ENCODE measurements at regions not wholly inside any gene's neighbourhood (a gene's known extent, or its start where the extent isn't known, plus 50 kb on each side); places are given as distances from the start of the nearest gene placed in this dataset.
"Not testable (repeated sequence)": the region's sequence is repeated elsewhere in the genome, so short reads cannot be mapped to it uniquely, and the experiment has no call there.

- H3K36me3 ChIP-seq (ENCODE audit: control insufficient read depth in 2 of 3, insufficient read depth in 3 of 3, low read length in 3 of 3); intact Hi-C loops (cut with micrococcal nuclease); POLR2A ChIA-PET; H3K4me1 ChIP-seq (ENCODE audit: control insufficient read depth in 2 of 2, insufficient read depth in 2 of 2, low read length in 2 of 2); H3K36me3 Mint-ChIP-seq; H3K27ac Mint-ChIP-seq; H3K27ac ChIP-seq (ENCODE audit: low read depth, low read length); CTCF ChIA-PET; H3K27me3 ChIP-seq (ENCODE audit: control insufficient read depth in 2 of 2, insufficient read depth in 2 of 2, low read length in 2 of 2); H3K9me3 Mint-ChIP-seq; DNase-seq; H3K9me3 ChIP-seq (ENCODE audit: control insufficient read depth in 2 of 3, low read length in 3 of 3); H3K4me3 Mint-ChIP-seq; H3K4me3 ChIP-seq (ENCODE audit: low read length); ATAC-seq: not testable (repeated sequence)
- H3K27me3 Mint-ChIP-seq: peaks cover 0 to 21% (median 8%) of the 10 kb centered on the region in 5 donors
- H3K4me1 Mint-ChIP-seq: peaks cover 6 to 15% (median 11%) of the 10 kb centered on the region in 7 donors
Observed at GRCh38 chr1:121010141-121010540, 120.6 kb downstream of the PPIAL4A start.

- H3K27ac ChIP-seq (ENCODE audit: low read depth, low read length); H3K36me3 Mint-ChIP-seq; H3K9me3 Mint-ChIP-seq; POLR2A ChIA-PET; H3K4me1 ChIP-seq (ENCODE audit: control insufficient read depth in 2 of 2, insufficient read depth in 2 of 2, low read length in 2 of 2); intact Hi-C loops (cut with micrococcal nuclease); DNase-seq; H3K27ac Mint-ChIP-seq; H3K4me3 Mint-ChIP-seq; H3K9me3 ChIP-seq (ENCODE audit: control insufficient read depth in 2 of 3, low read length in 3 of 3); ATAC-seq; H3K27me3 ChIP-seq (ENCODE audit: control insufficient read depth in 2 of 2, insufficient read depth in 2 of 2, low read length in 2 of 2); H3K36me3 ChIP-seq (ENCODE audit: control insufficient read depth in 2 of 3, insufficient read depth in 3 of 3, low read length in 3 of 3); CTCF ChIA-PET; H3K4me3 ChIP-seq (ENCODE audit: low read length): not testable (repeated sequence)
- Mint-ChIP-seq H3K27me3 (peaks cover 0 to 15% (median 0%) of the 10 kb centered on the region in 5 donors), H3K4me1 (peaks cover under 1 to 12% (median 8%) of the 10 kb centered on the region in 7 donors)
Observed at GRCh38 chr1:121013181-121013580, 123.6 kb downstream of the PPIAL4A start.

GRCh38 chr1:121016182-121017028 is 126.8 kb downstream of the PPIAL4A start:
- peak; percentile 16 for ATAC-seq
- H3K27me3 ChIP-seq (ENCODE audit: control insufficient read depth in 2 of 2, insufficient read depth in 2 of 2, low read length in 2 of 2); H3K4me1 ChIP-seq (ENCODE audit: control insufficient read depth in 2 of 2, insufficient read depth in 2 of 2, low read length in 2 of 2); H3K4me3 ChIP-seq (ENCODE audit: low read length); H3K9me3 Mint-ChIP-seq; H3K36me3 ChIP-seq (ENCODE audit: control insufficient read depth in 2 of 3, insufficient read depth in 3 of 3, low read length in 3 of 3); H3K4me1 Mint-ChIP-seq; intact Hi-C loops (cut with micrococcal nuclease); H3K27ac ChIP-seq (ENCODE audit: low read depth, low read length); H3K36me3 Mint-ChIP-seq; H3K9me3 ChIP-seq (ENCODE audit: control insufficient read depth in 2 of 3, low read length in 3 of 3); H3K27me3 Mint-ChIP-seq; H3K4me3 Mint-ChIP-seq; CTCF ChIA-PET; POLR2A ChIA-PET: not testable (repeated sequence)
- peak overlapping the region in 5 of 9 donors; percentile 23 to 63 (median 43) for H3K27ac Mint-ChIP-seq
- DNase-seq: peak in 4 of 9 donors; percentile 22 to 49 (median 26)

- H3K4me1 Mint-ChIP-seq; H3K36me3 ChIP-seq (ENCODE audit: control insufficient read depth in 2 of 3, insufficient read depth in 3 of 3, low read length in 3 of 3); DNase-seq; H3K27me3 ChIP-seq (ENCODE audit: control insufficient read depth in 2 of 2, insufficient read depth in 2 of 2, low read length in 2 of 2); H3K36me3 Mint-ChIP-seq; H3K9me3 ChIP-seq (ENCODE audit: control insufficient read depth in 2 of 3, low read length in 3 of 3); H3K27ac Mint-ChIP-seq; CTCF ChIA-PET; H3K9me3 Mint-ChIP-seq; H3K27ac ChIP-seq (ENCODE audit: low read depth, low read length); H3K4me1 ChIP-seq (ENCODE audit: control insufficient read depth in 2 of 2, insufficient read depth in 2 of 2, low read length in 2 of 2); H3K4me3 Mint-ChIP-seq; POLR2A ChIA-PET; H3K27me3 Mint-ChIP-seq; intact Hi-C loops (cut with micrococcal nuclease); H3K4me3 ChIP-seq (ENCODE audit: low read length): not testable (repeated sequence)
- ATAC-seq: peak; percentile 52
Observed at GRCh38 chr1:121019715-121020349, 130.3 kb downstream of the PPIAL4A start.

- intact Hi-C loops (cut with micrococcal nuclease); H3K27me3 ChIP-seq (ENCODE audit: control insufficient read depth in 2 of 2, insufficient read depth in 2 of 2, low read length in 2 of 2); ATAC-seq; H3K36me3 Mint-ChIP-seq; POLR2A ChIA-PET; H3K9me3 ChIP-seq (ENCODE audit: control insufficient read depth in 2 of 3, low read length in 3 of 3); H3K27ac ChIP-seq (ENCODE audit: low read depth, low read length); H3K27me3 Mint-ChIP-seq; CTCF ChIA-PET; H3K4me3 ChIP-seq (ENCODE audit: low read length); H3K4me1 Mint-ChIP-seq; H3K36me3 ChIP-seq (ENCODE audit: control insufficient read depth in 2 of 3, insufficient read depth in 3 of 3, low read length in 3 of 3); H3K9me3 Mint-ChIP-seq; H3K4me1 ChIP-seq (ENCODE audit: control insufficient read depth in 2 of 2, insufficient read depth in 2 of 2, low read length in 2 of 2): not testable (repeated sequence)
- peak in 7 of 9 donors; percentile 18 to 68 (median 42) for DNase-seq
- peak overlapping the region in 4 of 9 donors; percentile 41 to 84 (median 73) for H3K27ac Mint-ChIP-seq
- H3K4me3 Mint-ChIP-seq: peak overlapping the region in 5 of 10 donors; percentile 39 to 70 (median 60)
Observed at GRCh38 chr1:121020350-121021236, 131.0 kb downstream of the PPIAL4A start.

GRCh38 chr1:121021716-121022115 is 132.1 kb downstream of the PPIAL4A start:
- H3K36me3 ChIP-seq (ENCODE audit: control insufficient read depth in 2 of 3, insufficient read depth in 3 of 3, low read length in 3 of 3); POLR2A ChIA-PET; H3K4me3 ChIP-seq (ENCODE audit: low read length); H3K27ac ChIP-seq (ENCODE audit: low read depth, low read length); CTCF ChIA-PET; H3K4me1 ChIP-seq (ENCODE audit: control insufficient read depth in 2 of 2, insufficient read depth in 2 of 2, low read length in 2 of 2); H3K27me3 Mint-ChIP-seq; H3K4me1 Mint-ChIP-seq; H3K9me3 Mint-ChIP-seq; H3K27ac Mint-ChIP-seq; intact Hi-C loops (cut with micrococcal nuclease); DNase-seq; H3K36me3 Mint-ChIP-seq; ATAC-seq; H3K4me3 Mint-ChIP-seq; H3K27me3 ChIP-seq (ENCODE audit: control insufficient read depth in 2 of 2, insufficient read depth in 2 of 2, low read length in 2 of 2); H3K9me3 ChIP-seq (ENCODE audit: control insufficient read depth in 2 of 3, low read length in 3 of 3): not testable (repeated sequence)
